ENCODE measurements at regions not wholly inside any gene's neighbourhood (a gene's known extent, or its start where the extent isn't known, plus 50 kb on each side); places are given as distances from the start of the nearest gene placed in this dataset.

- in situ Hi-C loops (cut with HindIII; ENCODE audit: low sequenced_read_pairs), result no loop called here
Measured at GRCh38 chr9:550333-550732, 291.2 kb upstream of the DMRT1 start.

GRCh38 chr9:551986-552929 is 289.2 kb upstream of the DMRT1 start:
- in situ Hi-C loops (cut with HindIII; ENCODE audit: low sequenced_read_pairs), result no loop called here

DNA sequence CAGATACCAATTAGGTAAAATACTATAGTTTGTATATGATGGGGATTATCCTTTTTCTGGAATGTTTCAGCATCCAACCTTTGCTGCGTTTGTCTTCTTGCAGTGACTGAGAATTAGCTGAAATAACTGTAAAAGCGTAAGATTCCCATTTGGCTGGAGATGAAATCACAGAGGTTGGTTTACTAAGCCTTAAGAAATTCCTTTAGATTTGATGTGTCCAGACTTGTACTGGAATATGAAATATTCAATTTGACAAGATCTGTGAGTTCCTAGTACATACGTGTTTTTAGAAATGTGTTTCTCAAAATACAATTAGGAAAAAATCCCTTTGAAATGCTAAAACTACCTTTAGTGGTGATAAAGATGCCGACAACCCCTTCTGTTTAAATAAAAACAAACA is 286.0 kb upstream of the DMRT1 start:
- in situ Hi-C loops (cut with HindIII; ENCODE audit: low sequenced_read_pairs), result no loop called here

- in situ Hi-C loops (cut with HindIII; ENCODE audit: low sequenced_read_pairs), result no loop called here
Measured at GRCh38 chr9:556199-556598, 285.3 kb upstream of the DMRT1 start.

- in situ Hi-C loops (cut with HindIII; ENCODE audit: low sequenced_read_pairs), result no loop called here
Measured at GRCh38 chr9:556675-557074, 284.8 kb upstream of the DMRT1 start.

GRCh38 chr9:557601-558201 is 283.8 kb upstream of the DMRT1 start:
- in situ Hi-C loops (cut with HindIII; ENCODE audit: low sequenced_read_pairs), result no loop called here

- in situ Hi-C loops (cut with HindIII; ENCODE audit: low sequenced_read_pairs), result no loop called here
Measured at GRCh38 chr9:561427-561826, 280.1 kb upstream of the DMRT1 start.

GRCh38 chr9:563200-563599 is 278.3 kb upstream of the DMRT1 start:
- in situ Hi-C loops (cut with HindIII; ENCODE audit: low sequenced_read_pairs), result no loop called here

DNA sequence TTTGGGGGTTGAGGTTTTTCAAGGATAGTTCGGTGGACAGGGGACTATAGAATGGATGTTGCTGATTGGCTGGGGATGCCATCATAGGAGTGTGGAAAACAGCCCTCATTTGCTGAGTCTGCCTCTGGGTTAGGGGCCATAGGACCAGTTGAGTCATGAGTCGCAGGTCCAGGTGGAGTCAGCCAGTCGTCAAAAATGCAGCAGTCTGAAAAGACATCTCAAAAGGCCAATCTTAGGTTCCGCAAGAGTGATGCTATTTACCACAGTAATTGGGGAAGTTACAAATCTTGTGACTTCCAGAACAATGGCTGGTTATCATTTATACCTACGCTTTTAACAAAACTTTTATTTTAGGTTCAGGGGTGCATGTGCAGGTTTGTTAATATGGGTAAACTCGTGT is 276.0 kb upstream of the DMRT1 start:
- in situ Hi-C loops (cut with HindIII; ENCODE audit: low sequenced_read_pairs), result no loop called here

GRCh38 chr9:567128-567746 is 274.3 kb upstream of the DMRT1 start:
- in situ Hi-C loops (cut with HindIII; ENCODE audit: low sequenced_read_pairs), result no loop called here

DNA sequence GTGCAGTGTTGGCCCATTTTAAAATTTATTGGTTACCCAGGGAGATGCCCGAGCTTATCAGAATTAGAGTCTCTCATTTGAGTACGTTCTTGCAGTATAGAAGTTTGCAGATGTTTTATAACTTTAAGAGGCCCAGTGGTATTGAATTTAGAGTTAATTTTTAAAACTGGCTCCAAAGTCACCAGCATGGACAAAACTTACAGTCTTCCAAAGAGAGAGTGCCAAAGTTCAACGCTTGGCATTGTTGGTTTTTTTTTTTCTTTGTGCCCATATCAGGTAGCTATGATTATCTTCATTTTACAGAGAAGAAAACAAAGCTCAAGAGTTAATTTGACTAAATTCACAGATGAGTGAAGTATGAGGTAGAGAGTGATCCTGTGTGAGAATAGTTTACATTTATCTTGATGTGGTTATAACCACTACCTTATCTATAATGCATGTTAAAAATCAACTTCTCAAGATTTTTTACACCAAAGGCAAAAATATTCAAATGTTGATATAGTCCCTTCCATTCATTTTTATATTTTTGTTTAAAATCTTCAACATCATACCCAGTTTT is 273.7 kb upstream of the DMRT1 start:
- in situ Hi-C loops (cut with HindIII; ENCODE audit: low sequenced_read_pairs), result no loop called here

DNA sequence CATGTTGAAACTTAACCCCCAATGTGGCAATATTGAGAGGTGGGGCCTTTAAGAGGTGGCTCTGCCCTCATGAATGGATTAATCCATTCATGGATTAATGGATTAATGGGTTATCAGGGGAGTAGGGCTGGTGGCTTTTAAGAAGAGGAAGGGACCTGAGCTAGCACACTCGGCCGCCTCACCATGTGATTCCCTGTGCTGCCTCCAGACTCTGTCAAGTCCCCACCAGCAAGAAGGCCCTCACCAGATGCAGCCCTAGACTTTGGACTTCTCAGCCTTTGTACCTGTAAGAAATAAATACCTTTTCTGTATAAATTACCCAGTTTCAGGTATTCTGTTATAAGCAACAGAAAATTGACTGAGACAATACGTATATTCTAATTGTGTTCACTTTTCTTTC is 272.2 kb upstream of the DMRT1 start:
- in situ Hi-C loops (cut with HindIII; ENCODE audit: low sequenced_read_pairs), result no loop called here

DNA sequence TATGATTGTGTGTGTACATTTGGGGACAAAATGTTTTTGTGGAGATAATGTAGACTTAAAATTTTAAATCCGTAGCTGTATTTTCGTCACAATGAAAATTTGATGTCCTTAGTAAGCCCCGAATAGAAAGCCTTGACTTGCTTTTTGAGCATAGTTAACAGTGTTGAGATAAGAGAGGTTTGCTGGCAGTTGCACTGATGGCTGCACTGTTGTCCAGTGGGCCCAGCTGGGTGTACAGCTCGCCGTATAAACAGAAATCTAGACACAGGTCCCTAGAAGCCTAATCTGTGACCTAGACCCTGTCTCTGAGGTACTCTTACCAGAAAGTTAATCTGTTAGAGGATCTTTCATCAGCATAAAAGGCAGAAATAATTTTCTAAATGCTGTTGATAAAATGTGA is 271.3 kb upstream of the DMRT1 start:
- in situ Hi-C loops (cut with HindIII; ENCODE audit: low sequenced_read_pairs), result no loop called here

DNA sequence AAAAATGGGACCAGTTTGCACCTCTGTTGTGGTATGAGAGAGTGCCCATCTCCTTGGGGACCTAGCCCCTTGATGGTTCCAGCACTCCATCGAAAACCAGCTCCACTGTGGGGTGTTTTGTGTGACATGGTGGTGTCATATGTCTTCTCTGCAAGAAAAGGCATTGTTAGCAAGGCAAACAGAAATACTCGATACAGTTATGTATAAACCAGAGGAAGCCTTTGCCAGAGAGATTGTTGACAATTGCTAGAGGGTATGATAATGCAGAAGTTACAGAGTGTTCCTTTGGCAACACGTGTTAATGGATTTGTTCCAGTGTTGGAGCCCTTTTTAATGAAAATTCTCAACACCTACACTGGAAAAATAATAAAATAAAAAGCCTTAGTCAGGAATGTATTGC is 270.4 kb upstream of the DMRT1 start:
- in situ Hi-C loops (cut with HindIII; ENCODE audit: low sequenced_read_pairs), result no loop called here

DNA sequence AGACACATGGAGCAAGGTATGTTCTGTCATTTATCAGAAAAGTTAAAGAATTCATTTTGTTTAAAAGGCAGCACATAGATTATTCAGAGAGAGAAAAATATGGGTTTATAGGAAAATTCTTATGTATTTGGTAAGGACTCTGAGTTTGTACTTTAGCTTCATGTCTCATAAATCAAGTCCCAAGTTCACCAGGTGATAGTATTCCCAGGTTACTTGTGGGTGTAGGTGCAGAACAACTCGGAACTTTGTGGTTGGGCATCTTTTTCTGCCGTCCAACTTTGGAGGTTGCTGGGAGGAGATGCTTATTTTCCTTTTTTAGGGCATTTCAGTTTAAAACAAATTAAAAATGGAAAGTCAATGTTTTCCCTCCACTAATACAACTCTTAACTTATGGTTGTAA is 269.8 kb upstream of the DMRT1 start:
- in situ Hi-C loops (cut with HindIII; ENCODE audit: low sequenced_read_pairs), result no loop called here

DNA sequence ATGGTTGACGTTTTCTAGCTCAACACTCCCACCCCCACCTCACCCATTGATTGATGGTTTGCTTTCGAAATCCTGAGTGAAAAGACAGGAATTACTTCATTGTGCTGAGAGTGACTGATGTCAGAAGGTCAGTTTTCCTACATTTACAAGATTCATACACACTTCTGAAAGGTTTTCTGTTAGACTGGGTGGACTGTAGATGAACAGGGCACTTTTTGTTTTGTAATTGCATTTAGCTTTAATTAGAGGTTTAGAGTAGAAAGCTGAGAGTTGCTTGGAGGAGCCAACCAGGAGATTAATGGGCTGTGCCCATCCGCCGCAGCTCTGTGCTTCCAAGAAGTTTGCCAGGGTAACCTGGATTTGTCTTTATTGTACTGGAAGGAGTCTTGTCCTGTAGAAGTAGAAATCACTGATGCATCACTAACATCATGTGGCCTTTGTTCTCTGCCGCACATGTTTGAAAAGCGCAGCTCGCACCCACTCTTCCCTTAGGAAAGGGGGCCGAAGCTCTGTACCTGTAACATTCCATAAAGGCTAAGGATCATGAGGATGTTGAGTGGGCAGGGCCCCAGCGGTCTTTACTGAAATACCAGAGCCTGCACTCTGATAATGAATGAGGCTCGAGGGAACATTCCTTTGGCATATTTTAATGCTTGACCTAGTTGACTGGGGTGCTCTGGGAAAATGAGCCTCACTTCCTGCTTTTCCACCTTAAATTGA is 267.6 kb upstream of the DMRT1 start:
- in situ Hi-C loops (cut with HindIII; ENCODE audit: low sequenced_read_pairs), result no loop called here

- in situ Hi-C loops (cut with HindIII; ENCODE audit: low sequenced_read_pairs), result no loop called here
Measured at GRCh38 chr9:575139-575538, 266.4 kb upstream of the DMRT1 start.

DNA sequence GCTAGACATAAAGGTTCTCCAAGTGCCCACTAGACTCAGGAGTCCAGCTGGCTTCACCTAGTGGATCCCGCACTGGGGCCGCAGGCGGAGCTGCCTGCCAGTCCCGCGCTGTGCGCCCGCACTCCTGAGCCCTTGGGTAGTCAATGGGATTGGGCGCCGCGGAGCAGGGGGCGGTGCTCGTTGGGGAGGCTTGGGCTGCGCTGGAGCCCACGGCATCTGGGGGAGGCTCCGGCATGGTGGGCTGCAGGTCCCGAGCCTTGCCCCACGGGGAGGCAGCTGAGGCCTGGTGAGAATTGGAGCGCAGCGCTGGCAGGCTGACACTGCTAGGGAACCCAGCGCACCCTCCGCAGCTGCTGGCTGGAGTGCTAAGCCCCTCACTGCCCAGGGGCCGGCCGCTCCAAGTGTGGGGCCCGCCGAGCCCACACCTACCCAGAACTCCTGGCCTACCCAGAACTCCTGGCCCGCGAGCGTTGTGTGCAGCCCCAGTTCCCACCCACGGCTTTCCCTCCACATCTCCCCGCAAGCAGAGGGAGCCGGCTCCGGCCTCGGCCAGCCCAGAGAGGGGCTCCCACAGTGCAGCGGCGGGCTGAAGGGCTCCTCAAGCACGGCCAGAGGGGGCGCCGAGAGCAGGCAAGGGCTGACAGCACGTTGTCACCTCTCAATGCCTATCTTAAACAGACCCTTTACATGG is 260.7 kb upstream of the DMRT1 start:
- in situ Hi-C loops (cut with HindIII; ENCODE audit: low sequenced_read_pairs), result no loop called here

- in situ Hi-C loops (cut with HindIII; ENCODE audit: low sequenced_read_pairs), result no loop called here
Measured at GRCh38 chr9:581673-582497, 259.6 kb upstream of the DMRT1 start.

DNA sequence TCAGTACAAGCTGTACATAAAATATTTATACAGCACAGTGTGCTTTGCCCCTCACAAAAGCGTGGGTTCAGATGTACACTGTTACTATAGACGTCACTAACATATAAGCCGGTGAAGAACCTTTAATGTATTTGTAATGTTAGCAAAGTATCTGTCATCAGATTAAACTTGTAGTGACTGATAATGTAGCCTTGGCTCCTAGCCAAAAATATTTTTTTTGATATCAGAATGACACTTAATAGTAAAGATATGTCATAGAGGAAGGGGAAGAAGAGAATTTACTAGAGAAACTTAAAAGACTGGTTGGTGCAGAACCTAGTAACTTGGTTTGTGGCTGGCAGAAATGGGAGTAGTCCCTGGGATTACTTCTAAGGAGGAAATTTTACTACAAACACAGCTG is 258.7 kb upstream of the DMRT1 start:
- in situ Hi-C loops (cut with HindIII; ENCODE audit: low sequenced_read_pairs), result no loop called here

All from DLD1 (cell line).